C4-2B (cell line): ENCODE measurements at regions not wholly inside any gene's neighbourhood (a gene's known extent, or its start where the extent isn't known, plus 50 kb on each side); places are given as distances from the start of the nearest gene placed in this dataset.

Experiments
- H3K27ac ChIP-seq: fragments of 450-650 bp; 2 replicates; pipeline ENCODE4 v1.5.1; 2017
- ZFX ChIP-seq: fragments of 450-650 bp; IDR thresholded peaks from 2 replicates; pipeline ENCODE4 v1.6.1; 2017
- TF ChIP-seq, protein P1 (sequence below): fragments of 450-650 bp; conservative IDR thresholded peaks from 2 replicates; pipeline ENCODE4 v1.5.1; 2017; ENCODE audit warnings: mild to moderate bottlenecking

DNA sequence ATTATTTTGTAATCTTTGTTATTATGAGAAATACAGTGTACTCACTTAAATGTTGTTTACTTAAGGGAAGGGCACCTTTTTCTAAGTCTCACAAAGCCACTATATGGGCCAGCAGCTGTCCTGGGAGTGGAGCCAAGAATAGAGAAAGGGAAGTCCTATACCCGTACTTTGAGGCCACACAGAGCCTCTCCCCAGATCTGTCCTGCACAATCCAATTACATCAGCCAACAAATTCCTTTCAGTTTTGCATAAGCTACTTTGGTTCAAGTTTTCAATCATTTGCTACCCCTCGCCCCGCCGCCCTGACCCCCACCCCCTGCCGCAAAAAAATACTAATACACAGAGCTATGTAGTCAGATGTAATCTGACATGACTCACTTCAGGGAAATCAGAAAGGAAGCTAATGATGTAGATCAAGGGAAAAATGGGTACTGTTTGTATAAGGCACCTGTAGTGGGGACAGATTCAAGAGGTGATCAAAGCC, 297.4 kb upstream of the NEBL start:
- peak overlapping the region; percentile 27; the same call in 1 of the 2 replicates for H3K27ac ChIP-seq
- TF ChIP-seq, protein P1, sequence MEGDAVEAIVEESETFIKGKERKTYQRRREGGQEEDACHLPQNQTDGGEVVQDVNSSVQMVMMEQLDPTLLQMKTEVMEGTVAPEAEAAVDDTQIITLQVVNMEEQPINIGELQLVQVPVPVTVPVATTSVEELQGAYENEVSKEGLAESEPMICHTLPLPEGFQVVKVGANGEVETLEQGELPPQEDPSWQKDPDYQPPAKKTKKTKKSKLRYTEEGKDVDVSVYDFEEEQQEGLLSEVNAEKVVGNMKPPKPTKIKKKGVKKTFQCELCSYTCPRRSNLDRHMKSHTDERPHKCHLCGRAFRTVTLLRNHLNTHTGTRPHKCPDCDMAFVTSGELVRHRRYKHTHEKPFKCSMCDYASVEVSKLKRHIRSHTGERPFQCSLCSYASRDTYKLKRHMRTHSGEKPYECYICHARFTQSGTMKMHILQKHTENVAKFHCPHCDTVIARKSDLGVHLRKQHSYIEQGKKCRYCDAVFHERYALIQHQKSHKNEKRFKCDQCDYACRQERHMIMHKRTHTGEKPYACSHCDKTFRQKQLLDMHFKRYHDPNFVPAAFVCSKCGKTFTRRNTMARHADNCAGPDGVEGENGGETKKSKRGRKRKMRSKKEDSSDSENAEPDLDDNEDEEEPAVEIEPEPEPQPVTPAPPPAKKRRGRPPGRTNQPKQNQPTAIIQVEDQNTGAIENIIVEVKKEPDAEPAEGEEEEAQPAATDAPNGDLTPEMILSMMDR: no peak

- TF ChIP-seq ZFX: no peak
- TF ChIP-seq, protein P1: no peak
- H3K27ac ChIP-seq: no peak overlapping the region
Observed at GRCh38 chr10:21193196-21193595, 296.1 kb upstream of the NEBL start.

- TF ChIP-seq ZFX: no peak
- TF ChIP-seq, protein P1: no peak
- H3K27ac ChIP-seq: no peak overlapping the region
Observed at GRCh38 chr10:21191512-21191911, 294.4 kb upstream of the NEBL start.

- TF ChIP-seq, protein P1: no peak
- no peak for TF ChIP-seq ZFX
- H3K27ac ChIP-seq: no peak overlapping the region
Observed at GRCh38 chr10:21184984-21185383, 287.9 kb upstream of the NEBL start.

GRCh38 chr10:21184216-21184615, 287.1 kb upstream of the NEBL start:
- no peak overlapping the region; the same call in 1 of the 2 replicates for H3K27ac ChIP-seq
- TF ChIP-seq ZFX: no peak

- H3K27ac ChIP-seq: 0 out of 2 replicates have a peak overlapping the region, but pooled peaks have one; percentile 12
- TF ChIP-seq, protein P1: no peak
- TF ChIP-seq ZFX: no peak
Observed at GRCh38 chr10:21183025-21183424, 285.9 kb upstream of the NEBL start.

- no peak overlapping the region for H3K27ac ChIP-seq
- TF ChIP-seq, protein P1: no peak
- TF ChIP-seq ZFX: no peak
Observed at GRCh38 chr10:21181451-21181850, 284.3 kb upstream of the NEBL start.

GRCh38 chr10:21180604-21181003, 283.5 kb upstream of the NEBL start:
- H3K27ac ChIP-seq: no peak overlapping the region
- no peak for TF ChIP-seq ZFX
- TF ChIP-seq, protein P1: no peak
